ENCODE measurements at regions not wholly inside any gene's neighbourhood (a gene's known extent, or its start where the extent isn't known, plus 50 kb on each side); places are given as distances from the start of the nearest gene placed in this dataset.
"Not testable (repeated sequence)": the region's sequence is repeated elsewhere in the genome, so short reads cannot be mapped to it uniquely, and the experiment has no call there.

DNA sequence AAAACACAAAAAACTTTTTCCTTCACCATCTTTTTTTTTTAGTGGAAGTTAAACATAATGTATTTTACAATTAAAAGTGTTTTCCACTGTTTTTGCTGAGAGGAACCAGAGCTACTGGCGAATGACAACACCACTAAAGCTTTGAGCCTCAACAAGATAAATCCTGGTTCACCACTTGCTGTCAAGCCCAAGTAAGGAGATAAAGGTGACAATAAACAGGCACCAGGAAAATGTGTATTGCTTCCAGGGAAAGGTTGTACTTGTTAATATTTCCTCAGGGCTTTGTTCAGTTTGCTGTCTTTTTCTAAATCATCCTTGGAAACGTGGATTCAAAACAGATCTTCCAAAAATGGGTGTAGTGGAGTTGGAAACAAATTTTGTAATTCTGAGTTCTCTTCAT, 109.9 kb upstream of the ANKRD30A start:
- WGBS (ENCODE audit: insufficient coverage), result no CpG with 5 or more reads among the region's 2 CpGs
- H3K27me3 ChIP-seq (replicated peaks in 2 of 5; ENCODE audit: control insufficient read depth in 4 of 5, insufficient read depth in 5 of 5, low read length in 4 of 5), result no peaks in the 10 kb centered on the region
- no peak overlapping the region for H3K27ac ChIP-seq (ENCODE audit: insufficient read depth in 1 of 2, low read depth in 1 of 2, low read length in 2 of 2, poor library complexity in 1 of 2, severe bottlenecking in 2 of 2)
- no peak for DNase-seq
- peaks cover 0 to 1% (median 0%) of the 10 kb centered on the region in 5 experiments for H3K9me3 ChIP-seq (ENCODE audit: control extremely low read depth in 1 of 5, control insufficient read depth in 4 of 5, insufficient read depth in 2 of 5, low read depth in 1 of 5, low read length in 4 of 5)
- H3K4me1 ChIP-seq (ENCODE audit: control extremely low read depth in 1 of 4, control insufficient read depth in 4 of 4, insufficient read depth in 4 of 4, low read length in 3 of 4), result no peaks in the 10 kb centered on the region
- CTCF ChIA-PET, result no interaction called here
- no peaks in the 10 kb centered on the region for H3K36me3 ChIP-seq (ENCODE audit: control insufficient read depth in 4 of 4, insufficient read depth in 4 of 4, low read length in 3 of 4)
- POLR2A ChIA-PET, result no interaction called here
- no peak overlapping the region for H3K4me3 ChIP-seq (ENCODE audit: control insufficient read depth in 1 of 7, extremely low read depth in 1 of 7, insufficient read depth in 4 of 7, low read depth in 2 of 7, low read length in 6 of 7)

DNA sequence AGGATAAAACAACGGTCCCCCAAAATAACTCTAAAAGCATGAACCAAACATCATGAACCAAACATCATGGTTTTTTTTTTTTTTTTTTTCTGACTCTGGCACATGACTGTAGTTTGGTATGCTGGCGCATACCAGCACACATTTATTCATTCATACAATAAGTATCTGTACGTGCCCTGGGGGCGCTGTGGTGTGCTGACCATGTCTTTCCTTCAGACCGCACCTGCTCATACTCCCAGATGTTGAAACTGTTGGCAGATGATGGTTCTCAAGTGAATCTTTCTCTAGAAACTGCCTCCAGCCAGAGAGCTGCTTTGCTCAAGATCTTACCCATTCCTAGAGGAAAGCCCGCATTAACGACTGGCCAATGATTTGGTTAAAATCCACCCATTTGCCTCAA, 114.7 kb upstream of the ANKRD30A start:
- POLR2A ChIA-PET, result no interaction called here
- H3K4me1 ChIP-seq (ENCODE audit: control extremely low read depth in 1 of 4, control insufficient read depth in 4 of 4, insufficient read depth in 4 of 4, low read length in 3 of 4), result no peaks in the 10 kb centered on the region
- 67% methylated on average over 4 of the region's 7 CpGs for WGBS (ENCODE audit: insufficient coverage)
- no peaks in the 10 kb centered on the region for H3K9me3 ChIP-seq (ENCODE audit: control extremely low read depth in 1 of 5, control insufficient read depth in 4 of 5, insufficient read depth in 2 of 5, low read depth in 1 of 5, low read length in 4 of 5)
- CTCF ChIA-PET, result no interaction called here
- H3K27ac ChIP-seq (ENCODE audit: insufficient read depth in 1 of 2, low read depth in 1 of 2, low read length in 2 of 2, poor library complexity in 1 of 2, severe bottlenecking in 2 of 2), result no peak overlapping the region
- no peaks in the 10 kb centered on the region for H3K36me3 ChIP-seq (ENCODE audit: control insufficient read depth in 4 of 4, insufficient read depth in 4 of 4, low read length in 3 of 4)
- H3K4me3 ChIP-seq (ENCODE audit: control insufficient read depth in 1 of 7, extremely low read depth in 1 of 7, insufficient read depth in 4 of 7, low read depth in 2 of 7, low read length in 6 of 7), result no peak overlapping the region
- DNase-seq, result no peak
- H3K27me3 ChIP-seq (replicated peaks in 2 of 5; ENCODE audit: control insufficient read depth in 4 of 5, insufficient read depth in 5 of 5, low read length in 4 of 5), result no peaks in the 10 kb centered on the region

DNA sequence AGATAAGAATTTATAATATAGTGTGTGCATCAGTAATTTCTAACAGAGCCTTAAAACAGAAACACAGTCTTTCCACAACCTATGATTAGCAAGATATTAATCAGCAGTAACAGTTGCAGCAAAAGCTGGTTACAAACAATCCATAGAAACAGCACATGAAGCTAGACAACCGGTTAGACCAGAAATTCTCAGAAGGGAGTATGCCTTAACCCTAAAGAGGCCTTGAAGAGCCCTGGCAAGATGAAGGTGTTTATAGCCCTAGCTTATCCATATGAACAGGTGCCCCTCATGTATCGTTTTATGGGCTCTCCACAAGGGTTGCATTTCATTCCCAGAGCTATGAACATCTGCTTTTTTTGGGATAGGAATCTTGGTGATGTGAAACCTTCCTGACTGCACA, 117.1 kb upstream of the ANKRD30A start:
- H3K36me3 ChIP-seq (ENCODE audit: control insufficient read depth in 4 of 4, insufficient read depth in 4 of 4, low read length in 3 of 4); POLR2A ChIA-PET; H3K4me1 ChIP-seq (ENCODE audit: control extremely low read depth in 1 of 4, control insufficient read depth in 4 of 4, insufficient read depth in 4 of 4, low read length in 3 of 4); H3K27ac ChIP-seq (ENCODE audit: insufficient read depth in 1 of 2, low read depth in 1 of 2, low read length in 2 of 2, poor library complexity in 1 of 2, severe bottlenecking in 2 of 2); H3K27me3 ChIP-seq (replicated peaks in 2 of 5; ENCODE audit: control insufficient read depth in 4 of 5, insufficient read depth in 5 of 5, low read length in 4 of 5); DNase-seq; CTCF ChIA-PET; H3K4me3 ChIP-seq (ENCODE audit: control insufficient read depth in 1 of 7, extremely low read depth in 1 of 7, insufficient read depth in 4 of 7, low read depth in 2 of 7, low read length in 6 of 7); H3K9me3 ChIP-seq (ENCODE audit: control extremely low read depth in 1 of 5, control insufficient read depth in 4 of 5, insufficient read depth in 2 of 5, low read depth in 1 of 5, low read length in 4 of 5): not testable (repeated sequence)
- 50% methylated on average over 2 of the region's 2 CpGs for WGBS (ENCODE audit: insufficient coverage)

DNA sequence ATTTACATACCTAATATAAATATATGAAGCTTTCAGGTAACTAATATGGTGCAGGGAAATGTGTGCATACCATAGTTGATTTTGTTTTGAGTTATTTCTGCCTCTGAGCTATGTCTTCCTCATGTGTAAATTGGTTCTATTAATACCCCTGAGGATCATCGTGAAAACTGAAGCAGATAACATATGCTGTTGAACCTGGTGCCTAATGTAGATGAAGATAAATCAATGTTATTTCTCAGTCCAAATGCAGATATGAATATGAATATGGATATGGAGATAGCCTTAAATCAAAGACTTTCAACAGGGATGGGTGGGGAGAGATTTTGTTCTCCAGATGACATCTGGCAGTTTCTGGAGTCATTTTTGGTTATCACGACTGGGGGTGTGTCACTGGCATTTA, 122.3 kb upstream of the ANKRD30A start:
- no CpG with 5 or more reads among the region's 2 CpGs for WGBS (ENCODE audit: insufficient coverage)
- no peak for DNase-seq

DNA sequence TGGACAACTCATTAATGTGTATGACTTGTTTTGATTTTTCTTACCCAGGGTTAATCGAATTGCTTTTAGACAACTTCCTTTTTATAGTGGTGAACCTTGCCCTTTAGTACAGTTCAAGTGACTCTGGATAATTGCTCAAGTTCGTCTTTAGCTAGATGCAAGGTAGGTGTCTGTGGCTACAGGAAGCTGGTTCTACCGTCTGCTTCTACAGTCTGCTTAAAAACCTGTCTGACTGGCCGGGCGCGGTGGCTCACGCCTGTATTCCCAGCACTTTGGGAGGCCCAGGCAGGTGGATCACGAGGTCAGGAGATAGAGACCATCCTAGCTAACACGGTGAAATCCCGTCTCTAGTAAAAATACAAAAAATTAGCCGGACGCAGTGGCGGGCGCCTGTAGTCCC, 129.6 kb upstream of the ANKRD30A start:
- WGBS (ENCODE audit: insufficient coverage), result 89% methylated on average over 13 of the region's 14 CpGs
- CTCF ChIA-PET, DNase-seq: not testable (repeated sequence)

More for the DNA sequence above, 122.3 kb upstream of the ANKRD30A start:
- H3K9me3 ChIP-seq (ENCODE audit: control extremely low read depth in 1 of 5, control insufficient read depth in 4 of 5, insufficient read depth in 2 of 5, low read depth in 1 of 5, low read length in 4 of 5), result no peaks in the 10 kb centered on the region
- POLR2A ChIA-PET, result no interaction called here
- CTCF ChIA-PET, result no interaction called here
- no peaks in the 10 kb centered on the region for H3K27me3 ChIP-seq (replicated peaks in 2 of 5; ENCODE audit: control insufficient read depth in 4 of 5, insufficient read depth in 5 of 5, low read length in 4 of 5)
- no peak overlapping the region for H3K27ac ChIP-seq (ENCODE audit: insufficient read depth in 1 of 2, low read depth in 1 of 2, low read length in 2 of 2, poor library complexity in 1 of 2, severe bottlenecking in 2 of 2)
- no peak overlapping the region for H3K4me3 ChIP-seq (ENCODE audit: control insufficient read depth in 1 of 7, extremely low read depth in 1 of 7, insufficient read depth in 4 of 7, low read depth in 2 of 7, low read length in 6 of 7)
- H3K4me1 ChIP-seq (ENCODE audit: control extremely low read depth in 1 of 4, control insufficient read depth in 4 of 4, insufficient read depth in 4 of 4, low read length in 3 of 4), result no peaks in the 10 kb centered on the region
- no peaks in the 10 kb centered on the region for H3K36me3 ChIP-seq (ENCODE audit: control insufficient read depth in 4 of 4, insufficient read depth in 4 of 4, low read length in 3 of 4)

DNA sequence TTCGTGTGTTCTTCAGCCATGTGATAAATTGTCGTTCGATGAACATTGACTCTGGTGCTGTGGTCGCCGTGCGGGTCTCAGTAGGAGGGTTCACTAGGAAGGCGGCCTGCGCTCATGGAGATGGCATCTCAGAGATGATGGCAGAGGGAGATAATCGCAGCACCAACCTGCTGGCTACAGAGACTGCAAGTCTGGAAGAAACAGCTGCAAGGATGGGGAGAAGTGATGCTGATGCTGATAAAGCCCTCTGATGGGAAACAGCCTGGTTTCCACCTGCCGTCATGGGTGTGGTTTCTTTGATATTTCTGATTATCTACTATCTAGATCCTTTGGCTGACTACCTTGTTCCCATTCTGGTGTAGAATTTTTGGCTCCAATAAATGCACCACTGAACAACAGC, 130.5 kb upstream of the ANKRD30A start:
- Histone ChIP-seq H3K36me3 (ENCODE audit: control insufficient read depth in 4 of 4, insufficient read depth in 4 of 4, low read length in 3 of 4) (no peaks in the 10 kb centered on the region), H3K9me3 (ENCODE audit: control extremely low read depth in 1 of 5, control insufficient read depth in 4 of 5, insufficient read depth in 2 of 5, low read depth in 1 of 5, low read length in 4 of 5) (peaks cover 0 to 1% (median 0%) of the 10 kb centered on the region in 5 experiments), H3K4me1 (ENCODE audit: control extremely low read depth in 1 of 4, control insufficient read depth in 4 of 4, insufficient read depth in 4 of 4, low read length in 3 of 4) (no peaks in the 10 kb centered on the region), H3K27ac (ENCODE audit: insufficient read depth in 1 of 2, low read depth in 1 of 2, low read length in 2 of 2, poor library complexity in 1 of 2, severe bottlenecking in 2 of 2) (no peak overlapping the region), H3K4me3 (ENCODE audit: control insufficient read depth in 1 of 7, extremely low read depth in 1 of 7, insufficient read depth in 4 of 7, low read depth in 2 of 7, low read length in 6 of 7) (no peak overlapping the region), H3K27me3 (replicated peaks in 2 of 5; ENCODE audit: control insufficient read depth in 4 of 5, insufficient read depth in 5 of 5, low read length in 4 of 5) (no peaks in the 10 kb centered on the region)
- ChIA-PET CTCF (no interaction called here), POLR2A (no interaction called here)
- 91% methylated on average over 9 of the region's 10 CpGs for WGBS (ENCODE audit: insufficient coverage)
- no peak for DNase-seq

More for the DNA sequence above, 129.6 kb upstream of the ANKRD30A start:
- H3K4me3 ChIP-seq (ENCODE audit: control insufficient read depth in 1 of 7, extremely low read depth in 1 of 7, insufficient read depth in 4 of 7, low read depth in 2 of 7, low read length in 6 of 7); H3K9me3 ChIP-seq (ENCODE audit: control extremely low read depth in 1 of 5, control insufficient read depth in 4 of 5, insufficient read depth in 2 of 5, low read depth in 1 of 5, low read length in 4 of 5); H3K4me1 ChIP-seq (ENCODE audit: control extremely low read depth in 1 of 4, control insufficient read depth in 4 of 4, insufficient read depth in 4 of 4, low read length in 3 of 4); H3K36me3 ChIP-seq (ENCODE audit: control insufficient read depth in 4 of 4, insufficient read depth in 4 of 4, low read length in 3 of 4); H3K27me3 ChIP-seq (replicated peaks in 2 of 5; ENCODE audit: control insufficient read depth in 4 of 5, insufficient read depth in 5 of 5, low read length in 4 of 5); POLR2A ChIA-PET; H3K27ac ChIP-seq (ENCODE audit: insufficient read depth in 1 of 2, low read depth in 1 of 2, low read length in 2 of 2, poor library complexity in 1 of 2, severe bottlenecking in 2 of 2): not testable (repeated sequence)

DNA sequence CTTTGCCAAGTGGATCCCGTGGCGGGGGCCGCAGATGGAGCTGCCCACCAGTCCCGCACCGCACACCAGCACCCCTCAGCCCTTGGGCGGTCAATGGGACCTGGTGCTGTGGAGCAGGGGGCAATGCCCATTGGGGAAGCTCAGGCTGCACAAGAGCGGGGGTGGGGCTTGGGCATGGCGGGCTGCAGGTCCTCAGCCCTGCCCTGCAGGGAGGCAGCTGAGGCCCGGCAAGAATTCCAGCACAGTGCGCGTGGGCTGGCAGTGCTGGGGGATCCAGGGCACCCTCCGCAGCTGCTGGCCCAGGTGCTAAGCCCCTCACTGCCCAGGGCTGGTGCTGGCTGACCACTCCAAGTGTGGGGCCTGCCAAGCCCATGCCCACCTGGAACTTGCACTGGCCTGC, 136.2 kb upstream of the ANKRD30A start:
- no peak for DNase-seq
- H3K4me1 ChIP-seq (ENCODE audit: control extremely low read depth in 1 of 4, control insufficient read depth in 4 of 4, insufficient read depth in 4 of 4, low read length in 3 of 4), result no peaks in the 10 kb centered on the region
- H3K9me3 ChIP-seq (ENCODE audit: control extremely low read depth in 1 of 5, control insufficient read depth in 4 of 5, insufficient read depth in 2 of 5, low read depth in 1 of 5, low read length in 4 of 5), result peaks cover 0 to 13% (median 1%) of the 10 kb centered on the region in 5 experiments
- no peaks in the 10 kb centered on the region for H3K36me3 ChIP-seq (ENCODE audit: control insufficient read depth in 4 of 4, insufficient read depth in 4 of 4, low read length in 3 of 4)
- WGBS (ENCODE audit: insufficient coverage), result 95% methylated on average over 10 of the region's 12 CpGs
- H3K4me3 ChIP-seq (ENCODE audit: control insufficient read depth in 1 of 7, extremely low read depth in 1 of 7, insufficient read depth in 4 of 7, low read depth in 2 of 7, low read length in 6 of 7), result no peak overlapping the region
- no peaks in the 10 kb centered on the region for H3K27me3 ChIP-seq (replicated peaks in 2 of 5; ENCODE audit: control insufficient read depth in 4 of 5, insufficient read depth in 5 of 5, low read length in 4 of 5)
- H3K27ac ChIP-seq (ENCODE audit: insufficient read depth in 1 of 2, low read depth in 1 of 2, low read length in 2 of 2, poor library complexity in 1 of 2, severe bottlenecking in 2 of 2), result no peak overlapping the region
- CTCF ChIA-PET, result no interaction called here
- POLR2A ChIA-PET, result no interaction called here

DNA sequence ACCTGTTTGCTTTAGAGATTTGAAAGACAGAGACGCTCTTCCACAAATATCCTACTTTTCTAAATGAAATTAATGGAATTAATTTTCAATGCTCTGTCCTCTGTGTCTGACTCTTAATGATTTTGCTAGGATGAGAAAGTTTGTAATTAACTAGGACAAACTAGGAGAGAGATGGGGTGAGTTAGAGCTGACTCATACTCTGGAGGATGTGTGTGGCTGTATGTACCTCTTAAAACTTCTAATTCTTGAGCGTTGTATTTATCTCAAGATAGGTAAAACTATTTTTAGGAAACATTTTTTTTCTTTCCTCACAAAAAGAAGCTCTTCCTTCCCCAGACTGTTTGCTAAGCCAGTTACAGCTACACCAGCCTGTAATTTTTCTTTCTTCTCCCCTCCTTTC, 178.8 kb upstream of the ANKRD30A start:
- POLR2A ChIA-PET, result no interaction called here
- no peaks in the 10 kb centered on the region for H3K9me3 ChIP-seq (ENCODE audit: control extremely low read depth in 1 of 5, control insufficient read depth in 4 of 5, insufficient read depth in 2 of 5, low read depth in 1 of 5, low read length in 4 of 5)
- CTCF ChIA-PET, result no interaction called here
- H3K36me3 ChIP-seq (ENCODE audit: control insufficient read depth in 4 of 4, insufficient read depth in 4 of 4, low read length in 3 of 4), result no peaks in the 10 kb centered on the region
- no peak overlapping the region for H3K4me3 ChIP-seq (ENCODE audit: control insufficient read depth in 1 of 7, extremely low read depth in 1 of 7, insufficient read depth in 4 of 7, low read depth in 2 of 7, low read length in 6 of 7)
- whole genome bisulfite sequencing (ENCODE audit: insufficient coverage), result no CpG with 5 or more reads among the region's 2 CpGs
- no peaks in the 10 kb centered on the region for H3K4me1 ChIP-seq (ENCODE audit: control extremely low read depth in 1 of 4, control insufficient read depth in 4 of 4, insufficient read depth in 4 of 4, low read length in 3 of 4)
- no peak for DNase-seq
- H3K27ac ChIP-seq (ENCODE audit: insufficient read depth in 1 of 2, low read depth in 1 of 2, low read length in 2 of 2, poor library complexity in 1 of 2, severe bottlenecking in 2 of 2), result no peak overlapping the region
- H3K27me3 ChIP-seq (replicated peaks in 2 of 5; ENCODE audit: control insufficient read depth in 4 of 5, insufficient read depth in 5 of 5, low read length in 4 of 5), result no peaks in the 10 kb centered on the region
